HepG2 (cell line): ENCODE measurements at regions not wholly inside any gene's neighbourhood (a gene's known extent, or its start where the extent isn't known, plus 50 kb on each side); places are given as distances from the start of the nearest gene placed in this dataset.
A peak's percentile ranks its signal among the peaks of the same experiment; 100 is the strongest.
"Not testable (repeated sequence)": the region's sequence is repeated elsewhere in the genome, so short reads cannot be mapped to it uniquely, and the experiment has no call there.

Source experiments
- ATAC-seq: fragments of 200-7000 bp; cut with Tn5 transposase; 3 replicates; pipeline ENCODE4 v1.9.1; 2020; ENCODE audit warnings: mild to moderate bottlenecking, moderate library complexity
- BruUV-seq: library from RNA; stranded (reverse); fragments of 400-500 nt; replicated peaks from 2 replicates; lab custom pipeline; 2021; lab: Mats Ljungman, UMichigan
- CTCF ChIA-PET: fragments of 300-600 bp; formaldehyde crosslinking; extraction: SDS; loops from one replicate; lab custom pipeline; 2021; ENCODE audit warnings: low total read pairs, inconsistent platforms, low intra/inter-chr PET ratio; lab: Yijun Ruan, JAX
- POLR2A ChIA-PET: fragments of 350-600 bp; sonication (Branson Sonifier 250); formaldehyde crosslinking; loops from one replicate; lab custom pipeline; 2020; ENCODE audit warnings: antibody characterized with exemption, inconsistent platforms; lab: Yijun Ruan, JAX
- DNase-seq: peaks from one replicate; pipeline ENCODE4 v3.0.0-alpha.2; 2015; ENCODE audit warnings: low spot score
- FAIRE-seq: peaks from 3 replicates; lab custom pipeline; 2011; peaks lifted over from hg19 to GRCh38; lab: Jason Lieb, UNC
- H2AFZ ChIP-seq: one replicate; pipeline ENCODE4 v1.6.1; 2011; ENCODE audit warnings: low read length, inconsistent platforms
- H3K27ac ChIP-seq: fragments of 300-600 bp; 3 replicates; pipeline ENCODE4 v1.8.0; 2011; ENCODE audit warnings: mixed run types, mild to moderate bottlenecking, mixed read lengths, low read length, inconsistent platforms; ENCODE audit not compliant: insufficient read depth; ENCODE audit errors: extremely low read length
- H3K27me3 ChIP-seq, 2 experiments: fragments of 200-600 bp in 1 of 2; 2 replicates in 1 of 2; 3 replicates in 1 of 2; pipeline versions ENCODE4 v1.6.0 to v1.8.0; 2011; ENCODE audit warnings: low read length in 2 of 2, mild to moderate bottlenecking in 2 of 2, moderate library complexity in 2 of 2, inconsistent platforms in 1 of 2; ENCODE audit not compliant: insufficient read depth in 2 of 2, control insufficient read depth in 1 of 2
- H3K36me3 ChIP-seq, 2 experiments: fragments of 200-600 bp in 1 of 2; replicated peaks in 1 of 2; 2 replicates in 1 of 2; 3 replicates in 1 of 2; pipeline versions ENCODE4 v1.5.1 to v1.8.0; 2011; ENCODE audit warnings: low read length in 2 of 2, inconsistent platforms in 1 of 2; ENCODE audit not compliant: insufficient read depth in 2 of 2, control insufficient read depth in 1 of 2
- H3K4me1 ChIP-seq: 2 replicates; pipeline ENCODE4 v1.5.1; 2012; ENCODE audit warnings: low read length, inconsistent platforms; ENCODE audit not compliant: insufficient read depth
- H3K4me2 ChIP-seq: 2 replicates; pipeline ENCODE4 v1.6.0; 2011; ENCODE audit warnings: low read depth, low read length, inconsistent platforms
- H3K4me3 ChIP-seq, 3 experiments: fragments of 200-600 bp in 1 of 3; sonication (generic), shearing (Covaris generic) in 1 of 3; replicated peaks in 1 of 3; 2 replicates each; pipeline ENCODE4 v1.5.1; 2011 to 2016; ENCODE audit warnings: low read length in 3 of 3, inconsistent platforms in 2 of 3, low read depth in 2 of 3, mild to moderate bottlenecking in 2 of 3, control low read depth in 1 of 3, mixed read lengths in 1 of 3; ENCODE audit not compliant: insufficient read depth in 1 of 3
- H3K79me2 ChIP-seq: one replicate; pipeline ENCODE4 v1.6.1; 2011; ENCODE audit warnings: low read length, inconsistent platforms; ENCODE audit not compliant: insufficient read depth
- H3K9ac ChIP-seq: 2 replicates; pipeline ENCODE4 v1.6.0; 2011; ENCODE audit warnings: mild to moderate bottlenecking, low read depth, low read length, inconsistent platforms; ENCODE audit not compliant: insufficient read depth
- H3K9me3 ChIP-seq: 2 replicates; pipeline ENCODE4 v1.5.1; 2012; ENCODE audit warnings: mild to moderate bottlenecking, low read length
- H4K20me1 ChIP-seq: 2 replicates; pipeline ENCODE4 v1.6.0; 2011; ENCODE audit warnings: inconsistent platforms, mild to moderate bottlenecking, low read length, moderate library complexity; ENCODE audit not compliant: insufficient read depth
- ARID4A ChIP-seq: sonication (generic); formaldehyde crosslinking; IDR thresholded peaks from 2 replicates; pipeline ENCODE4 v1.5.0; 2020; ENCODE audit warnings: mild to moderate bottlenecking, missing genetic modification reagents, borderline replicate concordance
- ATF4 ChIP-seq, 2 experiments: fragments of 450-650 bp in 1 of 2; sonication (generic) in 1 of 2; formaldehyde crosslinking; IDR thresholded peaks; 2 replicates each; pipeline versions ENCODE4 v1.5.0 to v1.8.0; 2020 to 2022; ENCODE audit warnings: mild to moderate bottlenecking in 1 of 2, missing genetic modification reagents in 1 of 2
- CREB1 ChIP-seq, 2 experiments: fragments of 450-650 bp in 1 of 2; IDR thresholded peaks; 2 replicates each; pipeline ENCODE4 v1.6.1; 2016 to 2017; ENCODE audit warnings: control low read depth in 1 of 2, mild to moderate bottlenecking in 1 of 2, missing compliant biosample characterization in 1 of 2, missing genetic modification characterization in 1 of 2
- ETV6 ChIP-seq: sonication (generic); formaldehyde crosslinking; conservative IDR thresholded peaks from 2 replicates; pipeline ENCODE4 v1.4.0; 2020; ENCODE audit warnings: missing genetic modification reagents
- GATAD1 ChIP-seq: IDR thresholded peaks from 2 replicates; pipeline ENCODE4 v1.6.1; 2016; ENCODE audit warnings: missing genetic modification reagents, missing compliant biosample characterization
- HOXA3 ChIP-seq: sonication (generic); formaldehyde crosslinking; IDR thresholded peaks from 2 replicates; pipeline ENCODE4 v1.5.0; 2020; ENCODE audit warnings: missing genetic modification reagents
- MIER3 ChIP-seq: IDR thresholded peaks from 2 replicates; pipeline ENCODE4 v1.6.1; 2016; ENCODE audit warnings: missing compliant biosample characterization, borderline replicate concordance
- PRMT3 ChIP-seq: sonication (generic); formaldehyde crosslinking; IDR thresholded peaks from 2 replicates; pipeline ENCODE4 v1.8.1; 2022; ENCODE audit warnings: low read depth, mild to moderate bottlenecking, moderate library complexity, missing genetic modification reagents, borderline replicate concordance
- RBFOX2 ChIP-seq: fragments of 200-400 bp; formaldehyde crosslinking; IDR thresholded peaks from 2 replicates; pipeline ENCODE4 v1.6.1; 2017; ENCODE audit warnings: low read depth, mild to moderate bottlenecking, low read length
- RFXAP ChIP-seq: sonication (generic); formaldehyde crosslinking; IDR thresholded peaks from 2 replicates; pipeline ENCODE4 v1.4.0; 2020; ENCODE audit warnings: missing genetic modification reagents, borderline replicate concordance
- TBL1XR1 ChIP-seq: fragments of 150-350 bp; IDR thresholded peaks from 2 replicates; pipeline ENCODE4 v1.6.1; 2014; ENCODE audit warnings: borderline replicate concordance, low read length; ENCODE audit not compliant: partially characterized antibody
- ZNF124 ChIP-seq: sonication (generic); formaldehyde crosslinking; IDR thresholded peaks from 2 replicates; pipeline ENCODE4 v1.4.0; 2020; ENCODE audit warnings: missing genetic modification reagents
- ZNF264 ChIP-seq: sonication (generic); formaldehyde crosslinking; IDR thresholded peaks from 2 replicates; pipeline ENCODE4 v1.4.0; 2020; ENCODE audit warnings: missing genetic modification reagents
- ZNF740 ChIP-seq: sonication (generic); formaldehyde crosslinking; IDR thresholded peaks from 2 replicates; pipeline ENCODE4 v1.4.0; 2020; ENCODE audit warnings: missing genetic modification reagents
- WGBS: methylation state at CpG from one replicate; pipeline ENCODE4 v1.1.6; 2017; ENCODE audit warnings: low lambda C conversion rate; 5-methylcytosine and 5-hydroxymethylcytosine counted together
- in situ Hi-C: cut with HindIII; loops from 2 replicates; pipeline ENCODE4 v1.10.0; 2017; ENCODE audit warnings: low pct_unique_long_range_greater_than_20kb; ENCODE audit not compliant: extremely low pct_ligation_motif_present
- intact Hi-C: fragments of 100-400 bp; cut with micrococcal nuclease; formaldehyde crosslinking; loops from one replicate; pipeline ENCODE4 v1.10.0; 2022; ENCODE audit not compliant: unreplicated experiment

GRCh38 chr1:146376708-146377496 is 148.1 kb upstream of the NOTCH2NLA start:
- H3K36me3 ChIP-seq; H3K9me3 ChIP-seq; H3K4me1 ChIP-seq; CTCF ChIA-PET; in situ Hi-C loops; FAIRE-seq; H3K79me2 ChIP-seq; intact Hi-C loops; H4K20me1 ChIP-seq; H3K27me3 ChIP-seq; H2AFZ ChIP-seq; TF ChIP-seq CREB1 (IDR thresholded peaks at IDR 0.05): not testable (repeated sequence)
- peak overlapping the region in 2 of 3 experiments; percentile 10 to 49; a peak in 5 of 6 replicates for H3K4me3 ChIP-seq
- TSS peak; percentile 100 for BruUV-seq
- peak overlapping the region; percentile 65 for H3K9ac ChIP-seq
- WGBS = under 1% methylated on average over 20 of the region's 42 CpGs
- POLR2A ChIA-PET = interaction anchor here (0.9 to 2.7 kb wide), 3 partner anchors 10 to 1662 kb away, joined by 3 to 103 read pairs (median 10); no protein-coding TSS in a partner anchor
- H3K4me2 ChIP-seq = peak overlapping the region; percentile 74
- ATAC-seq (peak; percentile 98), DNase-seq (peak; percentile 96)
- peak overlapping the region; percentile 68 for H3K27ac ChIP-seq
- TF ChIP-seq CREB1 (CRISPR knock-in tag; IDR thresholded peaks at IDR 0.05) (peak; percentile 62), RFXAP (CRISPR knock-in tag) (peak; percentile 60; the same call in 1 of the 2 replicates), ZNF740 (CRISPR knock-in tag) (peak; percentile 35; the same call in 1 of the 2 replicates), ATF4 (CRISPR knock-in tag; IDR thresholded peaks at IDR 0.05) (peak; percentile 56 to 71; a peak in 3 of 4 replicates), HOXA3 (peak; percentile 60), ZNF264 (CRISPR knock-in tag) (peak; percentile 79), RBFOX2 (peak; percentile 77), ZNF124 (CRISPR knock-in tag) (peak; percentile 65; the same call in 1 of the 2 replicates), MIER3 (CRISPR knock-in tag) (peak; percentile 70; the same call in 1 of the 2 replicates), TBL1XR1 (peak; percentile 26), GATAD1 (CRISPR knock-in tag) (0 out of 2 replicates have a peak, but pooled peaks have one; percentile 50), ETV6 (peak; percentile 82), PRMT3 (CRISPR knock-in tag) (0 out of 2 replicates have a peak, but pooled peaks have one; percentile 20), ARID4A (CRISPR knock-in tag) (peak; percentile 39; the same call in 1 of the 2 replicates)
